ENCODE measurements at regions not wholly inside any gene's neighbourhood (a gene's known extent, or its start where the extent isn't known, plus 50 kb on each side); places are given as distances from the start of the nearest gene placed in this dataset.
"Not testable (repeated sequence)": the region's sequence is repeated elsewhere in the genome, so short reads cannot be mapped to it uniquely, and the experiment has no call there.

- intact Hi-C loops (cut with micrococcal nuclease), result no loop called here
These were observed 1456.4 kb downstream of the SUCLG1 start for GRCh38 chr2:83002706-83003105.

- intact Hi-C loops (cut with micrococcal nuclease), result no loop called here
These were observed 1460.3 kb downstream of the SUCLG1 start for GRCh38 chr2:82998781-82999180.

- intact Hi-C loops (cut with micrococcal nuclease), result no loop called here
These were observed 1462.9 kb downstream of the SUCLG1 start for GRCh38 chr2:82996217-82996616.

GRCh38 chr2:82994151-82994550 lies 1464.9 kb downstream of the SUCLG1 start:
- intact Hi-C loops (cut with micrococcal nuclease), result no loop called here

GRCh38 chr2:82993609-82994008 lies 1465.5 kb downstream of the SUCLG1 start:
- intact Hi-C loops (cut with micrococcal nuclease), result no loop called here

GRCh38 chr2:82992968-82993367 lies 1466.1 kb downstream of the SUCLG1 start:
- intact Hi-C loops (cut with micrococcal nuclease), result no loop called here

GRCh38 chr2:82987706-82988105 lies 1471.4 kb downstream of the SUCLG1 start:
- intact Hi-C loops (cut with micrococcal nuclease), result not testable (repeated sequence)

- intact Hi-C loops (cut with micrococcal nuclease), result no loop called here
These were observed 1472.2 kb downstream of the SUCLG1 start for GRCh38 chr2:82986899-82987298.

GRCh38 chr2:82985572-82986197 lies 1473.4 kb downstream of the SUCLG1 start:
- intact Hi-C loops (cut with micrococcal nuclease), result no loop called here

GRCh38 chr2:82968358-82968757 lies 1490.7 kb downstream of the SUCLG1 start:
- intact Hi-C loops (cut with micrococcal nuclease), result no loop called here

- intact Hi-C loops (cut with micrococcal nuclease), result no loop called here
These were observed 1494.7 kb downstream of the SUCLG1 start for GRCh38 chr2:82964341-82964740.

GRCh38 chr2:82959727-82960126 lies 1499.4 kb downstream of the SUCLG1 start:
- intact Hi-C loops (cut with micrococcal nuclease), result no loop called here

- intact Hi-C loops (cut with micrococcal nuclease), result no loop called here
These were observed 1504.2 kb downstream of the SUCLG1 start for GRCh38 chr2:82954868-82955267.

GRCh38 chr2:82939211-82939610 lies 1519.9 kb downstream of the SUCLG1 start:
- intact Hi-C loops (cut with micrococcal nuclease), result no loop called here

- intact Hi-C loops (cut with micrococcal nuclease), result not testable (repeated sequence)
These were observed 1520.7 kb downstream of the SUCLG1 start for GRCh38 chr2:82938321-82938845.

- intact Hi-C loops (cut with micrococcal nuclease), result no loop called here
These were observed 1545.5 kb downstream of the SUCLG1 start for GRCh38 chr2:82913566-82913965.

GRCh38 chr2:82896117-82896516 lies 1563.0 kb downstream of the SUCLG1 start:
- intact Hi-C loops (cut with micrococcal nuclease), result no loop called here

- intact Hi-C loops (cut with micrococcal nuclease), result no loop called here
These were observed 1565.9 kb downstream of the SUCLG1 start for GRCh38 chr2:82893190-82893589.

GRCh38 chr2:82879803-82880202 lies 1579.3 kb downstream of the SUCLG1 start:
- intact Hi-C loops (cut with micrococcal nuclease), result no loop called here

GRCh38 chr2:82875858-82876257 lies 1583.2 kb downstream of the SUCLG1 start:
- intact Hi-C loops (cut with micrococcal nuclease), result no loop called here

GRCh38 chr2:82857967-82858366 lies 1601.1 kb downstream of the SUCLG1 start:
- intact Hi-C loops (cut with micrococcal nuclease), result no loop called here

GRCh38 chr2:82853299-82853698 lies 1605.8 kb downstream of the SUCLG1 start:
- intact Hi-C loops (cut with micrococcal nuclease), result no loop called here

- intact Hi-C loops (cut with micrococcal nuclease), result no loop called here
These were observed 1606.3 kb downstream of the SUCLG1 start for GRCh38 chr2:82852787-82853186.

GRCh38 chr2:82848285-82848684 lies 1610.8 kb downstream of the SUCLG1 start:
- intact Hi-C loops (cut with micrococcal nuclease), result no loop called here
